Ovary (tissue), 3 donors: ENCODE measurements at regions not wholly inside any gene's neighbourhood (a gene's known extent, or its start where the extent isn't known, plus 50 kb on each side); places are given as distances from the start of the nearest gene placed in this dataset.

Experiments
- POLR2A ChIP-seq: fragments of 450-650 bp; IDR thresholded peaks from one replicate; pipeline ENCODE4 v1.6.1; 2017; ENCODE audit warnings: antibody characterized with exemption, mild to moderate bottlenecking, moderate library complexity
- TF ChIP-seq, protein P1 (sequence below), 3 donors: fragments of 450-650 bp in 2 of 3; fragments of 200-600 bp in 1 of 3; IDR thresholded peaks; one replicate each; pipeline versions ENCODE4 v1.5.1 to v1.8.0; 2016 to 2022; ENCODE audit warnings: antibody characterized with exemption in 3 of 3, mild to moderate bottlenecking in 1 of 3
- donor health status: DM: no; HTN: no; CAD: no.

DNA sequence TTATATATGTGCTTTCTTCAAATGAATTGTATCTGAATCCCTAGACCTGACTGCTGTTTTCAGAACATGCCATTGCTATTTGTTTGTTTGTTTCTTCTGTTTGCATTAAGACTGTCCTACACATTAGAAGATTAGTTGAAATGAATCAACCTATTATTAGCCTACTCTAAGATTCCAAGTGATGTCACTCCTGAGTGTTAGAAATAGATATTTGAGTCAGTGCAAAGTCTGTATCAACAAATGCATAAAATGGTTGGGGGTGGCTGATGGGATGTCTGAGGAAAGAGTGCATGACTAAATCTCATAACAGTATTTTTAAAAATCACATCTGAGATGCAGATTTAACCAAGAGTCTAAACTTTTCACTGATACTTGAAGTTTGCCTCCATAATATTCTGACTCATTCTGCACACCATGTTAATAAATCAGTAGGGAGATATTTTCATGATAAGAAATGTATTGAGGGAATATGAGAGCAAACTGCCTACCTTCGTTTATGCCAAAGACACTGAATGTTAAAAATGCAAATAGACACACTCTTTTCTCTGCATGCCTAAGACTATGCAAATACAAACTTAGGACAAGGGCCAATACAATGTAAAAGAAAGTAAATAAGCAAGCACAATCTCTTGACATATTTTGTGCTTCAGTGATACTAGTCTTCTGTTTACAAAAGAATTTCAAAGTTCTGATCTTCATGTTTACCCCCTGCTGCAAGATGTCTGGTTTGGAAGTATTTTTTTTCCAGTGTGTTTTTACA is 253.3 kb downstream of the LIG4 start:
- TF ChIP-seq, protein P1, sequence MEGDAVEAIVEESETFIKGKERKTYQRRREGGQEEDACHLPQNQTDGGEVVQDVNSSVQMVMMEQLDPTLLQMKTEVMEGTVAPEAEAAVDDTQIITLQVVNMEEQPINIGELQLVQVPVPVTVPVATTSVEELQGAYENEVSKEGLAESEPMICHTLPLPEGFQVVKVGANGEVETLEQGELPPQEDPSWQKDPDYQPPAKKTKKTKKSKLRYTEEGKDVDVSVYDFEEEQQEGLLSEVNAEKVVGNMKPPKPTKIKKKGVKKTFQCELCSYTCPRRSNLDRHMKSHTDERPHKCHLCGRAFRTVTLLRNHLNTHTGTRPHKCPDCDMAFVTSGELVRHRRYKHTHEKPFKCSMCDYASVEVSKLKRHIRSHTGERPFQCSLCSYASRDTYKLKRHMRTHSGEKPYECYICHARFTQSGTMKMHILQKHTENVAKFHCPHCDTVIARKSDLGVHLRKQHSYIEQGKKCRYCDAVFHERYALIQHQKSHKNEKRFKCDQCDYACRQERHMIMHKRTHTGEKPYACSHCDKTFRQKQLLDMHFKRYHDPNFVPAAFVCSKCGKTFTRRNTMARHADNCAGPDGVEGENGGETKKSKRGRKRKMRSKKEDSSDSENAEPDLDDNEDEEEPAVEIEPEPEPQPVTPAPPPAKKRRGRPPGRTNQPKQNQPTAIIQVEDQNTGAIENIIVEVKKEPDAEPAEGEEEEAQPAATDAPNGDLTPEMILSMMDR (IDR thresholded peaks at IDR 0.05) = no peak
- no peak for TF ChIP-seq POLR2A
